ENCODE measurements at regions not wholly inside any gene's neighbourhood (a gene's known extent, or its start where the extent isn't known, plus 50 kb on each side); places are given as distances from the start of the nearest gene placed in this dataset.

DNA sequence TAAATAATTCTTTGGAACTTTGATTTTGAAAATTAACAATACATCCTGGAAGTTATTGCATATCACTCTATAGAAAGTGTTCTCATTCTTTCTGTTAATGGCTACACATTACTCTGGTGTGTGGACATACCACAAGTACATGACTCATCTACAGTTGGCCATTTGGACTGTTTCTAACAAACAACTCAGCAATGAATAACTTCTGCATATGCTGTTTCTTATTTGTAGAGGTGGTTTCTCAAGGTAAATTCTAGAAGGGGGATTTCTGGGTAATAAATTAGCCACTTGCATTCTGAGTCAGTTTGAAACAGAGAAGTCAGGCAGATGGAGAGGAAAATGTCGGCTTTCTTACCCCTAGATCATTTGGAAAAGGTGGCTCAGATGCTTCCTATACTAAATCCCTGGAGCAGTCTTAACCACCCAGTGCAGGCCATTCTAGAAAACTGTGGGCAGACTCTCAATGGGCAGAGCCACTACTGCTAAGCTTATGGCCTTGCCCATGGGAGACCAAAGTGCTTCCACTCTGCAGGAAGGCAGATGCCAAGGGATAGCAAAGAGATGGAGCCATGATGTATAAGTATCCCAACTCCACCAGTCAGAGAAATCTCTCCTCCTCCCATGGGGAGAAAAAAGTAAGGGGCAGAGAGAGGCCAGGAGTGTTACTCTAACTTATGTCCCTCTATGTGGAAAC, 194.0 kb upstream of the PLPP4 start:
- H3K4me1 ChIP-seq (ENCODE audit: insufficient read depth, low read length, poor library complexity, severe bottlenecking), result no peaks in the 10 kb centered on the region
- intact Hi-C loops (cut with micrococcal nuclease; ENCODE audit: unreplicated experiment), result no loop called here
- CTCF ChIA-PET (ENCODE audit: unreplicated experiment), result no interaction called here
- H3K9me3 ChIP-seq (ENCODE audit: low read length), result no peaks in the 10 kb centered on the region
- H3K4me2 ChIP-seq (ENCODE audit: low read length), result no peak overlapping the region
- H3K27ac ChIP-seq (ENCODE audit: low read depth, low read length, poor library complexity, severe bottlenecking), result no peak overlapping the region
- POLR2A ChIA-PET, result no interaction called here
- H3K9me2 ChIP-seq (ENCODE audit: insufficient read depth, low read length), result no peaks in the 10 kb centered on the region
- no peaks in the 10 kb centered on the region for H3K79me2 ChIP-seq (ENCODE audit: insufficient read depth, low read depth, low read length)
- no peaks in the 10 kb centered on the region for H3K36me3 ChIP-seq (ENCODE audit: insufficient read depth, low read length)
- H2AFZ ChIP-seq (ENCODE audit: low read length), result no peak overlapping the region
- H4K20me1 ChIP-seq (ENCODE audit: insufficient read depth, low read length), result no peaks in the 10 kb centered on the region
- no peak for DNase-seq (ENCODE audit: low spot score)
- no TSS peak for BruUV-seq (replicated peaks)
- H3K4me3 ChIP-seq (ENCODE audit: low read depth, low read length, poor library complexity, severe bottlenecking), result no peak overlapping the region
- TF ChIP-seq CTCF (conservative IDR thresholded peaks at IDR 0.05; ENCODE audit: low read length) (no peak), EZH2phosphoT487 (IDR thresholded peaks at IDR 0.05; ENCODE audit: borderline replicate concordance, low read depth, low read length) (no peak)

- intact Hi-C loops (cut with micrococcal nuclease; ENCODE audit: unreplicated experiment), result no loop called here
- H3K4me2 ChIP-seq (ENCODE audit: low read length), result no peak overlapping the region
- BruUV-seq (replicated peaks), result no TSS peak
- no peaks in the 10 kb centered on the region for H4K20me1 ChIP-seq (ENCODE audit: insufficient read depth, low read length)
- H3K4me3 ChIP-seq (ENCODE audit: low read depth, low read length, poor library complexity, severe bottlenecking), result no peak overlapping the region
- H3K36me3 ChIP-seq (ENCODE audit: insufficient read depth, low read length), result no peaks in the 10 kb centered on the region
- H2AFZ ChIP-seq (ENCODE audit: low read length), result no peak overlapping the region
- H3K4me1 ChIP-seq (ENCODE audit: insufficient read depth, low read length, poor library complexity, severe bottlenecking), result no peaks in the 10 kb centered on the region
- H3K79me2 ChIP-seq (ENCODE audit: insufficient read depth, low read depth, low read length), result no peaks in the 10 kb centered on the region
- no peaks in the 10 kb centered on the region for H3K9me2 ChIP-seq (ENCODE audit: insufficient read depth, low read length)
- H3K9me3 ChIP-seq (ENCODE audit: low read length), result no peaks in the 10 kb centered on the region
- POLR2A ChIA-PET, result interaction anchor here (2.0 kb wide), 1 partner anchor 13 kb away, joined by 5 read pairs; no protein-coding TSS in a partner anchor
- no peak overlapping the region for H3K27ac ChIP-seq (ENCODE audit: low read depth, low read length, poor library complexity, severe bottlenecking)
- TF ChIP-seq EZH2phosphoT487 (IDR thresholded peaks at IDR 0.05; ENCODE audit: borderline replicate concordance, low read depth, low read length), result no peak
- TF ChIP-seq CTCF (conservative IDR thresholded peaks at IDR 0.05; ENCODE audit: low read length), result no peak
- CTCF ChIA-PET (ENCODE audit: unreplicated experiment), result no interaction called here
- no peak for DNase-seq (ENCODE audit: low spot score)
Observed at GRCh38 chr10:120266022-120266421, 191.0 kb upstream of the PLPP4 start.

- no peak overlapping the region for H2AFZ ChIP-seq (ENCODE audit: low read length)
- H3K79me2 ChIP-seq (ENCODE audit: insufficient read depth, low read depth, low read length), result no peaks in the 10 kb centered on the region
- no peaks in the 10 kb centered on the region for H3K9me2 ChIP-seq (ENCODE audit: insufficient read depth, low read length)
- H3K4me2 ChIP-seq (ENCODE audit: low read length), result no peak overlapping the region
- no peaks in the 10 kb centered on the region for H3K4me1 ChIP-seq (ENCODE audit: insufficient read depth, low read length, poor library complexity, severe bottlenecking)
- ChIA-PET CTCF (ENCODE audit: unreplicated experiment) (no interaction called here), POLR2A (no interaction called here)
- intact Hi-C loops (cut with micrococcal nuclease; ENCODE audit: unreplicated experiment), result no loop called here
- no peak overlapping the region for H3K4me3 ChIP-seq (ENCODE audit: low read depth, low read length, poor library complexity, severe bottlenecking)
- H3K36me3 ChIP-seq (ENCODE audit: insufficient read depth, low read length), result no peaks in the 10 kb centered on the region
- no peak for DNase-seq (ENCODE audit: low spot score)
- no peaks in the 10 kb centered on the region for H4K20me1 ChIP-seq (ENCODE audit: insufficient read depth, low read length)
- BruUV-seq (replicated peaks), result no TSS peak
- no peaks in the 10 kb centered on the region for H3K9me3 ChIP-seq (ENCODE audit: low read length)
- H3K27ac ChIP-seq (ENCODE audit: low read depth, low read length, poor library complexity, severe bottlenecking), result no peak overlapping the region
- TF ChIP-seq CTCF (conservative IDR thresholded peaks at IDR 0.05; ENCODE audit: low read length), result no peak
- TF ChIP-seq EZH2phosphoT487 (IDR thresholded peaks at IDR 0.05; ENCODE audit: borderline replicate concordance, low read depth, low read length), result no peak
Observed at GRCh38 chr10:120270906-120271305, 186.1 kb upstream of the PLPP4 start.
